PC-9 (cell line): ENCODE measurements at regions not wholly inside any gene's neighbourhood (a gene's known extent, or its start where the extent isn't known, plus 50 kb on each side); places are given as distances from the start of the nearest gene placed in this dataset.

ENCODE experiments used
- CTCF ChIP-seq: fragments of 200-600 bp; sonication (generic); conservative IDR thresholded peaks from 2 replicates; pipeline ENCODE4 v1.6.1; 2017; ENCODE audit warnings: mixed run types, antibody characterized with exemption, mild to moderate bottlenecking, moderate library complexity
- EZH2 ChIP-seq: fragments of 200-600 bp; sonication (generic); IDR thresholded peaks from 2 replicates; pipeline ENCODE4 v1.8.0; 2017; ENCODE audit warnings: antibody characterized with exemption, low read depth

GRCh38 chr2:47636176-47636575, 65.4 kb upstream of the KCNK12 start:
- TF ChIP-seq CTCF, result no peak
- no peak for TF ChIP-seq EZH2
